ENCODE measurements at regions not wholly inside any gene's neighbourhood (a gene's known extent, or its start where the extent isn't known, plus 50 kb on each side); places are given as distances from the start of the nearest gene placed in this dataset.

DNA sequence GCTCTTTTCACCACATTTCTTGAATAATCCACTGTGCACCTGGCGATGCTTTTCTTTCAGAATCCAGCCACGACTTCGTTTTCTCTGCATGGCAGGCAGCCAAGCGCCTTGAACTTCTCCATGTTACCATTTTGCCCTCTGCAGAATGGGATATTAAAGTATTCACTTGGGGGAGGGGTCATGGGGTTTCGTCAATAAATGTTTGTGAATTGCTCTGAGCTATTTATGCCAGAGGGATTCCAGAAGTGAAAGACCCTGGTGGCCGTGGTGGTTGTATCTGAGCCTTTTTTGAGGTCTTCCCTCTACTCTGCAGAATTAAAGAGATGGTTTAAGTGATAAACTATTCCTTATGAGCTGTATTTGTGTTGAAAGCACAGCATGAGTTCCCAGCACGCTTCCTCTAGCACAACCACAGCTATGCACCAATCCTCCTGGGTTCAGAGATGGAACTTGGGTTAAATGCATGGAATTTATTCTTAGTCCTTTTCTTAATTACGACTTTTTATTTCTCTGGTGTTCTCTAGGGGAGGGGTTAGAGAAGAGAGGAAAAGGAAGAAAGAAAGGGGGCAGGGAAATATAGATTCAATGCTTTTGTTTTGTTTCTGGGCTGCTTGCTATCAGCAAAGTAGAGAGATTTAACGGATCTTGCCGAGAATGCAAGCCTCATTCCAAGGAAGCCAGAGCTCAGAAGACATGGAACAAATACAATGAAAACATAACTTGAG lies 478.2 kb upstream of the TNC start (continued):
- TF ChIP-seq, protein P1, sequence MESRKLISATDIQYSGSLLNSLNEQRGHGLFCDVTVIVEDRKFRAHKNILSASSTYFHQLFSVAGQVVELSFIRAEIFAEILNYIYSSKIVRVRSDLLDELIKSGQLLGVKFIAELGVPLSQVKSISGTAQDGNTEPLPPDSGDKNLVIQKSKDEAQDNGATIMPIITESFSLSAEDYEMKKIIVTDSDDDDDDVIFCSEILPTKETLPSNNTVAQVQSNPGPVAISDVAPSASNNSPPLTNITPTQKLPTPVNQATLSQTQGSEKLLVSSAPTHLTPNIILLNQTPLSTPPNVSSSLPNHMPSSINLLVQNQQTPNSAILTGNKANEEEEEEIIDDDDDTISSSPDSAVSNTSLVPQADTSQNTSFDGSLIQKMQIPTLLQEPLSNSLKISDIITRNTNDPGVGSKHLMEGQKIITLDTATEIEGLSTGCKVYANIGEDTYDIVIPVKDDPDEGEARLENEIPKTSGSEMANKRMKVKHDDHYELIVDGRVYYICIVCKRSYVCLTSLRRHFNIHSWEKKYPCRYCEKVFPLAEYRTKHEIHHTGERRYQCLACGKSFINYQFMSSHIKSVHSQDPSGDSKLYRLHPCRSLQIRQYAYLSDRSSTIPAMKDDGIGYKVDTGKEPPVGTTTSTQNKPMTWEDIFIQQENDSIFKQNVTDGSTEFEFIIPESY (IDR thresholded peaks at IDR 0.05; ENCODE audit: borderline replicate concordance, low read depth), result no peak
- TF ChIP-seq, protein P2, sequence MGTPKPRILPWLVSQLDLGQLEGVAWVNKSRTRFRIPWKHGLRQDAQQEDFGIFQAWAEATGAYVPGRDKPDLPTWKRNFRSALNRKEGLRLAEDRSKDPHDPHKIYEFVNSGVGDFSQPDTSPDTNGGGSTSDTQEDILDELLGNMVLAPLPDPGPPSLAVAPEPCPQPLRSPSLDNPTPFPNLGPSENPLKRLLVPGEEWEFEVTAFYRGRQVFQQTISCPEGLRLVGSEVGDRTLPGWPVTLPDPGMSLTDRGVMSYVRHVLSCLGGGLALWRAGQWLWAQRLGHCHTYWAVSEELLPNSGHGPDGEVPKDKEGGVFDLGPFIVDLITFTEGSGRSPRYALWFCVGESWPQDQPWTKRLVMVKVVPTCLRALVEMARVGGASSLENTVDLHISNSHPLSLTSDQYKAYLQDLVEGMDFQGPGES (IDR thresholded peaks at IDR 0.05; ENCODE audit: low read depth, low read length), result no peak
- TF ChIP-seq MXI1 (IDR thresholded peaks at IDR 0.05; ENCODE audit: low read depth, low read length) (no peak), EP300 (IDR thresholded peaks at IDR 0.05; ENCODE audit: borderline replicate concordance in 1 of 2, low read depth in 1 of 2, low read length in 1 of 2) (peak in 1 of 2 experiments; percentile 60; a peak in 2 of 4 replicates), POLR2AphosphoS5 (IDR thresholded peaks at IDR 0.05; ENCODE audit: low read depth, low read length) (peak; percentile 70; the same call in 1 of the 2 replicates), RAD21 (IDR thresholded peaks at IDR 0.05; ENCODE audit: low read length) (no peak), RCOR1 (IDR thresholded peaks at IDR 0.05; ENCODE audit: low read length) (no peak), GATA2 (CRISPR knock-in tag; IDR thresholded peaks at IDR 0.05) (no peak), FOXJ3 (CRISPR knock-in tag; IDR thresholded peaks at IDR 0.05) (no peak), NFIC (IDR thresholded peaks at IDR 0.05; ENCODE audit: borderline replicate concordance) (peak; percentile 80), JUND (IDR thresholded peaks at IDR 0.05) (0 out of 2 replicates have a peak, but pooled peaks have one; percentile 19), RFX5 (IDR thresholded peaks at IDR 0.05; ENCODE audit: low read length) (no peak), SIN3A (IDR thresholded peaks at IDR 0.05; ENCODE audit: borderline replicate concordance, low read depth, low read length) (no peak), NRF1 (IDR thresholded peaks at IDR 0.05; ENCODE audit: low read depth, low read length) (no peak), FOXM1 (IDR thresholded peaks at IDR 0.05; ENCODE audit: low read depth) (no peak), GABPA (IDR thresholded peaks at IDR 0.05; ENCODE audit: low read depth) (no peak)
- TF ChIP-seq, protein P3, sequence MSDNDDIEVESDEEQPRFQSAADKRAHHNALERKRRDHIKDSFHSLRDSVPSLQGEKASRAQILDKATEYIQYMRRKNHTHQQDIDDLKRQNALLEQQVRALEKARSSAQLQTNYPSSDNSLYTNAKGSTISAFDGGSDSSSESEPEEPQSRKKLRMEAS (IDR thresholded peaks at IDR 0.05; ENCODE audit: low read depth), result 0 out of 2 replicates have a peak, but pooled peaks have one; percentile 63
- TF ChIP-seq, protein P4, sequence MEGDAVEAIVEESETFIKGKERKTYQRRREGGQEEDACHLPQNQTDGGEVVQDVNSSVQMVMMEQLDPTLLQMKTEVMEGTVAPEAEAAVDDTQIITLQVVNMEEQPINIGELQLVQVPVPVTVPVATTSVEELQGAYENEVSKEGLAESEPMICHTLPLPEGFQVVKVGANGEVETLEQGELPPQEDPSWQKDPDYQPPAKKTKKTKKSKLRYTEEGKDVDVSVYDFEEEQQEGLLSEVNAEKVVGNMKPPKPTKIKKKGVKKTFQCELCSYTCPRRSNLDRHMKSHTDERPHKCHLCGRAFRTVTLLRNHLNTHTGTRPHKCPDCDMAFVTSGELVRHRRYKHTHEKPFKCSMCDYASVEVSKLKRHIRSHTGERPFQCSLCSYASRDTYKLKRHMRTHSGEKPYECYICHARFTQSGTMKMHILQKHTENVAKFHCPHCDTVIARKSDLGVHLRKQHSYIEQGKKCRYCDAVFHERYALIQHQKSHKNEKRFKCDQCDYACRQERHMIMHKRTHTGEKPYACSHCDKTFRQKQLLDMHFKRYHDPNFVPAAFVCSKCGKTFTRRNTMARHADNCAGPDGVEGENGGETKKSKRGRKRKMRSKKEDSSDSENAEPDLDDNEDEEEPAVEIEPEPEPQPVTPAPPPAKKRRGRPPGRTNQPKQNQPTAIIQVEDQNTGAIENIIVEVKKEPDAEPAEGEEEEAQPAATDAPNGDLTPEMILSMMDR (IDR thresholded peaks at IDR 0.05), result no peak; the same call in 1 of the 2 replicates
- TF ChIP-seq, protein P5, sequence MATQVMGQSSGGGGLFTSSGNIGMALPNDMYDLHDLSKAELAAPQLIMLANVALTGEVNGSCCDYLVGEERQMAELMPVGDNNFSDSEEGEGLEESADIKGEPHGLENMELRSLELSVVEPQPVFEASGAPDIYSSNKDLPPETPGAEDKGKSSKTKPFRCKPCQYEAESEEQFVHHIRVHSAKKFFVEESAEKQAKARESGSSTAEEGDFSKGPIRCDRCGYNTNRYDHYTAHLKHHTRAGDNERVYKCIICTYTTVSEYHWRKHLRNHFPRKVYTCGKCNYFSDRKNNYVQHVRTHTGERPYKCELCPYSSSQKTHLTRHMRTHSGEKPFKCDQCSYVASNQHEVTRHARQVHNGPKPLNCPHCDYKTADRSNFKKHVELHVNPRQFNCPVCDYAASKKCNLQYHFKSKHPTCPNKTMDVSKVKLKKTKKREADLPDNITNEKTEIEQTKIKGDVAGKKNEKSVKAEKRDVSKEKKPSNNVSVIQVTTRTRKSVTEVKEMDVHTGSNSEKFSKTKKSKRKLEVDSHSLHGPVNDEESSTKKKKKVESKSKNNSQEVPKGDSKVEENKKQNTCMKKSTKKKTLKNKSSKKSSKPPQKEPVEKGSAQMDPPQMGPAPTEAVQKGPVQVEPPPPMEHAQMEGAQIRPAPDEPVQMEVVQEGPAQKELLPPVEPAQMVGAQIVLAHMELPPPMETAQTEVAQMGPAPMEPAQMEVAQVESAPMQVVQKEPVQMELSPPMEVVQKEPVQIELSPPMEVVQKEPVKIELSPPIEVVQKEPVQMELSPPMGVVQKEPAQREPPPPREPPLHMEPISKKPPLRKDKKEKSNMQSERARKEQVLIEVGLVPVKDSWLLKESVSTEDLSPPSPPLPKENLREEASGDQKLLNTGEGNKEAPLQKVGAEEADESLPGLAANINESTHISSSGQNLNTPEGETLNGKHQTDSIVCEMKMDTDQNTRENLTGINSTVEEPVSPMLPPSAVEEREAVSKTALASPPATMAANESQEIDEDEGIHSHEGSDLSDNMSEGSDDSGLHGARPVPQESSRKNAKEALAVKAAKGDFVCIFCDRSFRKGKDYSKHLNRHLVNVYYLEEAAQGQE (IDR thresholded peaks at IDR 0.05; ENCODE audit: low read depth, low read length), result no peak
- TF ChIP-seq, protein P6, sequence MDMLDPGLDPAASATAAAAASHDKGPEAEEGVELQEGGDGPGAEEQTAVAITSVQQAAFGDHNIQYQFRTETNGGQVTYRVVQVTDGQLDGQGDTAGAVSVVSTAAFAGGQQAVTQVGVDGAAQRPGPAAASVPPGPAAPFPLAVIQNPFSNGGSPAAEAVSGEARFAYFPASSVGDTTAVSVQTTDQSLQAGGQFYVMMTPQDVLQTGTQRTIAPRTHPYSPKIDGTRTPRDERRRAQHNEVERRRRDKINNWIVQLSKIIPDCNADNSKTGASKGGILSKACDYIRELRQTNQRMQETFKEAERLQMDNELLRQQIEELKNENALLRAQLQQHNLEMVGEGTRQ (IDR thresholded peaks at IDR 0.05; ENCODE audit: borderline replicate concordance, low read depth, low read length), result no peak

Data from SK-N-SH (cell line).